ENCODE measurements at regions not wholly inside any gene's neighbourhood (a gene's known extent, or its start where the extent isn't known, plus 50 kb on each side); places are given as distances from the start of the nearest gene placed in this dataset.

- Histone ChIP-seq H3K4me3 (no peak overlapping the region), H3K27ac (no peak overlapping the region), H3K27me3 (replicated peaks; ENCODE audit: insufficient read depth) (no peaks in the 10 kb centered on the region), H3K4me1 (replicated peaks) (no peaks in the 10 kb centered on the region), H3K9me3 (no peaks in the 10 kb centered on the region), H3K36me3 (no peaks in the 10 kb centered on the region)
- TF ChIP-seq CTCF (IDR thresholded peaks at IDR 0.05) = no peak
- TF ChIP-seq POLR2AphosphoS5 (IDR thresholded peaks at IDR 0.05) = no peak
- no peak for TF ChIP-seq POLR2A (IDR thresholded peaks at IDR 0.05)
- intact Hi-C loops (cut with DNase I) = no loop called here
- no peak for DNase-seq (ENCODE audit: low spot score)
- whole genome bisulfite sequencing = 93% methylated on average over 2 of the region's 2 CpGs
These were observed 763.1 kb downstream of the C6orf118 start for GRCh38 chr6:164546263-164546662.

GRCh38 chr6:164534070-164534766 lies 775.2 kb downstream of the C6orf118 start:
- TF ChIP-seq POLR2A (IDR thresholded peaks at IDR 0.05) (no peak), CTCF (IDR thresholded peaks at IDR 0.05) (no peak), POLR2AphosphoS5 (IDR thresholded peaks at IDR 0.05) (no peak)
- Histone ChIP-seq H3K36me3 (no peaks in the 10 kb centered on the region), H3K4me1 (replicated peaks) (no peaks in the 10 kb centered on the region), H3K27me3 (replicated peaks; ENCODE audit: insufficient read depth) (no peaks in the 10 kb centered on the region), H3K27ac (no peak overlapping the region), H3K4me3 (no peak overlapping the region), H3K9me3 (no peaks in the 10 kb centered on the region)
- intact Hi-C loops (cut with DNase I) = no loop called here
- WGBS = 88% methylated on average over 10 of the region's 10 CpGs
- DNase-seq (ENCODE audit: low spot score) = no peak

- H3K27ac ChIP-seq = no peak overlapping the region
- no peaks in the 10 kb centered on the region for H3K36me3 ChIP-seq
- WGBS = 38% methylated on average over 5 of the region's 5 CpGs
- H3K4me3 ChIP-seq = no peak overlapping the region
- no peak for DNase-seq (ENCODE audit: low spot score)
- H3K9me3 ChIP-seq = no peaks in the 10 kb centered on the region
- no peaks in the 10 kb centered on the region for H3K27me3 ChIP-seq (replicated peaks; ENCODE audit: insufficient read depth)
- TF ChIP-seq POLR2AphosphoS5 (IDR thresholded peaks at IDR 0.05) = no peak
- no peak for TF ChIP-seq CTCF (IDR thresholded peaks at IDR 0.05)
- TF ChIP-seq POLR2A (IDR thresholded peaks at IDR 0.05) = no peak
- intact Hi-C loops (cut with DNase I) = no loop called here
- no peaks in the 10 kb centered on the region for H3K4me1 ChIP-seq (replicated peaks)
These were observed 776.4 kb downstream of the C6orf118 start for GRCh38 chr6:164533045-164533362.

- Histone ChIP-seq H3K4me3 (no peak overlapping the region), H3K27ac (no peak overlapping the region), H3K9me3 (no peaks in the 10 kb centered on the region), H3K27me3 (replicated peaks; ENCODE audit: insufficient read depth) (no peaks in the 10 kb centered on the region), H3K4me1 (replicated peaks) (no peaks in the 10 kb centered on the region), H3K36me3 (no peaks in the 10 kb centered on the region)
- WGBS = 52% methylated on average over 9 of the region's 9 CpGs
- no peak for DNase-seq (ENCODE audit: low spot score)
- TF ChIP-seq POLR2A (IDR thresholded peaks at IDR 0.05) (no peak), CTCF (IDR thresholded peaks at IDR 0.05) (no peak), POLR2AphosphoS5 (IDR thresholded peaks at IDR 0.05) (no peak)
- intact Hi-C loops (cut with DNase I) = no loop called here
These were observed 777.0 kb downstream of the C6orf118 start for GRCh38 chr6:164532198-164533044.

GRCh38 chr6:164531736-164532135 lies 777.7 kb downstream of the C6orf118 start:
- Histone ChIP-seq H3K27ac (no peak overlapping the region), H3K4me1 (replicated peaks) (no peaks in the 10 kb centered on the region), H3K27me3 (replicated peaks; ENCODE audit: insufficient read depth) (no peaks in the 10 kb centered on the region), H3K36me3 (no peaks in the 10 kb centered on the region), H3K9me3 (no peaks in the 10 kb centered on the region), H3K4me3 (no peak overlapping the region)
- TF ChIP-seq POLR2AphosphoS5 (IDR thresholded peaks at IDR 0.05) (no peak), POLR2A (IDR thresholded peaks at IDR 0.05) (no peak), CTCF (IDR thresholded peaks at IDR 0.05) (no peak)
- DNase-seq (ENCODE audit: low spot score) = no peak
- WGBS = 73% methylated on average over 3 of the region's 3 CpGs
- intact Hi-C loops (cut with DNase I) = no loop called here
